Mesothelial cell of epicardium (in vitro differentiated cells): ENCODE measurements at regions not wholly inside any gene's neighbourhood (a gene's known extent, or its start where the extent isn't known, plus 50 kb on each side); places are given as distances from the start of the nearest gene placed in this dataset.

Experiments
- DNase-seq, 2 experiments: peaks; one replicate each; pipeline ENCODE4 v3.0.0; 2021; ENCODE audit warnings: low spot score in 2 of 2; ENCODE audit not compliant: unreplicated experiment in 2 of 2
- H3K27ac Mint-ChIP-seq: 2 replicates; pipeline ENCODE4 v1.8.0; 2021; ENCODE audit warnings: mixed read lengths
- H3K27me3 Mint-ChIP-seq: 2 replicates; pipeline ENCODE4 v1.8.0; 2021; ENCODE audit warnings: low read depth, mixed read lengths
- H3K36me3 Mint-ChIP-seq: 2 replicates; pipeline ENCODE4 v1.8.0; 2021; ENCODE audit warnings: mixed read lengths
- H3K4me1 Mint-ChIP-seq: 2 replicates; pipeline ENCODE4 v1.8.0; 2021; ENCODE audit warnings: mixed read lengths
- H3K4me3 Mint-ChIP-seq: 2 replicates; pipeline ENCODE4 v1.8.0; 2021; ENCODE audit warnings: mild to moderate bottlenecking, moderate library complexity, mixed read lengths
- H3K9me3 Mint-ChIP-seq: 2 replicates; pipeline ENCODE4 v1.8.0; 2021; ENCODE audit warnings: mixed read lengths
- TF ChIP-seq, protein P1 (sequence below): fragments of 200-600 bp; sonication (generic); IDR thresholded peaks from one replicate; pipeline ENCODE4 v1.5.0; 2021; ENCODE audit warnings: antibody characterized with exemption; ENCODE audit not compliant: unreplicated experiment

DNA sequence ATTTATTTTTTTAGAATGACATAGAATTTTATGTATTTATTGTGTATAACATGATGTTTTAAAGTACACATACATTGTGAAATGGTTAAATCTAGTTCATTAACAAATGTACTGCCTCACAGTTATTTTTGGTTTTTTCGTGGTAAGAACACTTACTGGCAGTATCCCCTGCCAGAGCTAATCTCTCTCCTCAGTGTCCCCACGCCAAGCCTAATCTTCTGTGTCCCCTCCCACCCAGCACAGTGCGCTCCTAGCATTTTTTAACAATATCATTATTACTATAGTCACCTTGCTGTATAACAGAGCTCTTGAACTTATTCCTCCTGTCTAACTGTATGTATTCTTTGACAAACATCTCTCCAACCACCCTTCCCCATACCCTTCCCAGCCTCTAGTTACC is 333.2 kb downstream of the GABRB3 start:
- Mint-ChIP-seq H3K4me1 (no peaks in the 10 kb centered on the region), H3K27me3 (no peaks in the 10 kb centered on the region), H3K4me3 (no peak overlapping the region), H3K27ac (no peak overlapping the region), H3K9me3 (no peaks in the 10 kb centered on the region), H3K36me3 (no peaks in the 10 kb centered on the region)
- no peak for DNase-seq
- TF ChIP-seq, protein P1, sequence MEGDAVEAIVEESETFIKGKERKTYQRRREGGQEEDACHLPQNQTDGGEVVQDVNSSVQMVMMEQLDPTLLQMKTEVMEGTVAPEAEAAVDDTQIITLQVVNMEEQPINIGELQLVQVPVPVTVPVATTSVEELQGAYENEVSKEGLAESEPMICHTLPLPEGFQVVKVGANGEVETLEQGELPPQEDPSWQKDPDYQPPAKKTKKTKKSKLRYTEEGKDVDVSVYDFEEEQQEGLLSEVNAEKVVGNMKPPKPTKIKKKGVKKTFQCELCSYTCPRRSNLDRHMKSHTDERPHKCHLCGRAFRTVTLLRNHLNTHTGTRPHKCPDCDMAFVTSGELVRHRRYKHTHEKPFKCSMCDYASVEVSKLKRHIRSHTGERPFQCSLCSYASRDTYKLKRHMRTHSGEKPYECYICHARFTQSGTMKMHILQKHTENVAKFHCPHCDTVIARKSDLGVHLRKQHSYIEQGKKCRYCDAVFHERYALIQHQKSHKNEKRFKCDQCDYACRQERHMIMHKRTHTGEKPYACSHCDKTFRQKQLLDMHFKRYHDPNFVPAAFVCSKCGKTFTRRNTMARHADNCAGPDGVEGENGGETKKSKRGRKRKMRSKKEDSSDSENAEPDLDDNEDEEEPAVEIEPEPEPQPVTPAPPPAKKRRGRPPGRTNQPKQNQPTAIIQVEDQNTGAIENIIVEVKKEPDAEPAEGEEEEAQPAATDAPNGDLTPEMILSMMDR: no peak

DNA sequence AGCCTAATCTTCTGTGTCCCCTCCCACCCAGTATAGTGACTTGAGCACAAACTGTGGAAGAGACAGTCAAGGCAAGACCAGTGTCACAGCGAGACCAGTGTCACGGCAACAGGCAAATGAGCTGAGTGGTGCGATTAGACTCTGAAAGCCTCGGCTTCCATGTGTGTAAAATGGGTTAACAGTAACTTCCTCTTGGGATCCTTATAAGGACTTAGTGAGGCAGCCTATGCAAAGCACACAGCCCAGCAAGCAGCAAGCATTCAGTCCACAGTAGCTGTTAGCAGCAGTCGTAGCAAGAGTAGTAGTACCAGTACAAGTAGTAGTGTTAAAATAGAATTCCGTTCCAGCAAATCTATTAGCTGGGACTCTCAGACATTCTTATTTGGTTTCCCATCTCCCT is 334.1 kb downstream of the GABRB3 start:
- DNase-seq: no peak
- no peaks in the 10 kb centered on the region for H3K4me1 Mint-ChIP-seq
- no peaks in the 10 kb centered on the region for H3K36me3 Mint-ChIP-seq
- no peak overlapping the region for H3K27ac Mint-ChIP-seq
- H3K4me3 Mint-ChIP-seq: no peak overlapping the region
- no peaks in the 10 kb centered on the region for H3K9me3 Mint-ChIP-seq
- TF ChIP-seq, protein P1: no peak
- H3K27me3 Mint-ChIP-seq: no peaks in the 10 kb centered on the region

DNA sequence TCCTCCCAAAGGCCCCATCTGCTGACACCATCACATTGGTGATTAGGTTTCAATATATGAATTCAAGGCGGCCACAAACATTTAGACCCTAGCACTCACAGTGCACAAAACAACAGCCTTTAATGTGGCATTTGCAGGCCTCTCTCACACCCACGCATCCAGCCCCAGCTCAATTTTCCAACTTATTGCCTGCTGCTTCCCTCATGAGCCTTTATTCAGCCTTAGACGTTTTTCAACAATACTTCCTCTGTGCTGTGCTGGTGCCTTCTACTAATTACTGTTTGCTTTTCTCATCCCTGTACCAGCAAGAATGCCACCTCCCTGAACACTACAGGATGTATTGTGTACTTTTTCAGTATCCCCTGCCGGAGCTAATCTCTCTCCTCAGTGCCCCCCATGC is 334.6 kb downstream of the GABRB3 start:
- no peak overlapping the region for H3K27ac Mint-ChIP-seq
- no peaks in the 10 kb centered on the region for H3K9me3 Mint-ChIP-seq
- TF ChIP-seq, protein P1: no peak
- no peaks in the 10 kb centered on the region for H3K4me1 Mint-ChIP-seq
- no peaks in the 10 kb centered on the region for H3K36me3 Mint-ChIP-seq
- DNase-seq: no peak
- no peak overlapping the region for H3K4me3 Mint-ChIP-seq
- no peaks in the 10 kb centered on the region for H3K27me3 Mint-ChIP-seq

DNA sequence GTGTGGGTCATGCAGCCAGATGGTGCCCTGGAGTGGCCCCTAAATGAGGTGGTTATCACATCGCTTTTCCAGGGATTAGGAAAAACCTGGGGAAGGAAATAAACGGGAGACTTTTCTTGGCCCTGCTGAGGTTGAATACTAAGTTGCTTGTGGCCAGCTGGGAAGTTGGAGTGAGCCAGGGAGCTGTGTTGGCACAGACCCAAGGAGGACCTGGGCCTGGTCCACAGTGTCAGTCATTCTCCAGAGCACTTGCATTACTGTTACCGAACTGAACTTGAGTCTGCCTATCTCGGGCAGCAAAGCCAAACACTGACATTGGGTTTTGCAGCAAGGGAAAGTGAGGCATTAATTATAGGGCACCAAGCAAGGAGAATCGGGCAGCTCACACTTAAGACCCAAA is 339.0 kb downstream of the GABRB3 start:
- H3K27me3 Mint-ChIP-seq: no peaks in the 10 kb centered on the region
- TF ChIP-seq, protein P1: no peak
- H3K4me1 Mint-ChIP-seq: no peaks in the 10 kb centered on the region
- H3K9me3 Mint-ChIP-seq: peaks cover 9% of the 10 kb centered on the region
- H3K36me3 Mint-ChIP-seq: no peaks in the 10 kb centered on the region
- DNase-seq: no peak
- H3K27ac Mint-ChIP-seq: no peak overlapping the region
- H3K4me3 Mint-ChIP-seq: no peak overlapping the region

DNA sequence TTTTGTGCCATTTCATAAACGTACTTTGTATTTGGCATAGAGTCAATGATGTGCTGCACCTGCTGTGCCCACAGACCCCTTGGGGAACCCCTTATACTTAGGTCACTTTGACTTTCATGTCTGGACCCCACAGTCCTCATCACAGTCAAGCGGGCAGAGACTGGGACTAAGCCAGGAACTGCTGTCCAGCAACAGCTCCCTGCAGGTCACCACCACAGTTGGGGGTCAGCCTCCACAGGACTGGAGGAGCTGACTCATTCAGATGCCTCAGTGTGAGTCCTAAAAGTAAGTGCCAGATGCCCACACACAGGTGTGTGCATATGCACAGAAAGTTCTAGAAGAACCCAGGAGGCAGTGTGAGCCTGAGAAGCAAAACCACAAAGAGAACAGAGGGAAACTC is 339.8 kb downstream of the GABRB3 start:
- H3K27me3 Mint-ChIP-seq: no peaks in the 10 kb centered on the region
- TF ChIP-seq, protein P1: no peak
- H3K9me3 Mint-ChIP-seq: peaks cover 11% of the 10 kb centered on the region
- no peak overlapping the region for H3K4me3 Mint-ChIP-seq
- no peaks in the 10 kb centered on the region for H3K36me3 Mint-ChIP-seq
- H3K27ac Mint-ChIP-seq: no peak overlapping the region
- DNase-seq: no peak
- H3K4me1 Mint-ChIP-seq: no peaks in the 10 kb centered on the region

DNA sequence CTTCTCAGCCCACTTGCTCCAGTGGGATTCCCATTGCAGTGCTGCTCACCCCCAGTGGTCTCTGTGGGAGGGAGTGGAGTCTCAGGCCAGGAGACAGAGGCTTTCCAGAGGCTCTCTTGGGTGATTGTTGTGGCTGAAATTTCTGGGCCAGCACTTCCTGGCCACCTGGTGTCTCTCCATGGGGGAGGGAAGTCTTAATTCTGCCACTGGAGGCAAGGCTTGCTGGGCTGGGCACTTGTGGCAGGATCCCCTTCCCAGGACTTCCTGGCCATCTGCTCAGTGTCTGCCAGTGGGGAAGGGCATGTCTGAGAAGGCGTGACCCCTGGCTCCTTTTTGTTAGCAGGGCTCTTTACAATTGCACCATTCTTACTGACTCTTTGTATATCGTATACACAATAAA is 351.8 kb downstream of the GABRB3 start:
- H3K9me3 Mint-ChIP-seq: peaks cover 10% of the 10 kb centered on the region

More for the DNA sequence above, 351.8 kb downstream of the GABRB3 start:
- H3K4me3 Mint-ChIP-seq: no peak overlapping the region
- H3K27me3 Mint-ChIP-seq: no peaks in the 10 kb centered on the region
- no peak for DNase-seq
- no peaks in the 10 kb centered on the region for H3K36me3 Mint-ChIP-seq
- TF ChIP-seq, protein P1: no peak
- no peaks in the 10 kb centered on the region for H3K4me1 Mint-ChIP-seq
- H3K27ac Mint-ChIP-seq: no peak overlapping the region
